Neuron (in vitro differentiated cells): ENCODE measurements at regions not wholly inside any gene's neighbourhood (a gene's known extent, or its start where the extent isn't known, plus 50 kb on each side); places are given as distances from the start of the nearest gene placed in this dataset.

ENCODE experiments used
- H2AFZ ChIP-seq: one replicate; pipeline ENCODE4 v1.6.1; 2013; ENCODE audit warnings: low read depth, mild to moderate bottlenecking, inconsistent platforms, low read length, moderate library complexity
- H3K27me3 ChIP-seq: one replicate; pipeline ENCODE4 v1.6.1; 2013; ENCODE audit warnings: low read length; ENCODE audit not compliant: insufficient read depth
- H3K36me3 ChIP-seq: one replicate; pipeline ENCODE4 v1.6.1; 2013; ENCODE audit warnings: low read length; ENCODE audit not compliant: insufficient read depth
- H3K4me1 ChIP-seq: one replicate; pipeline ENCODE4 v1.6.1; 2013; ENCODE audit warnings: low read length; ENCODE audit not compliant: insufficient read depth
- H3K4me3 ChIP-seq: 2 replicates; pipeline ENCODE4 v1.5.1; 2013; ENCODE audit warnings: mild to moderate bottlenecking, low read length, moderate library complexity
- H3K9me3 ChIP-seq: one replicate; pipeline ENCODE4 v1.6.1; 2013; ENCODE audit warnings: low read length

GRCh38 chr6:9518431-9518830 lies 896.4 kb downstream of the TFAP2A start:
- no peaks in the 10 kb centered on the region for H3K27me3 ChIP-seq
- no peaks in the 10 kb centered on the region for H3K36me3 ChIP-seq
- peaks cover 10% of the 10 kb centered on the region for H3K4me1 ChIP-seq
- H2AFZ ChIP-seq = no peak overlapping the region
- no peak overlapping the region for H3K4me3 ChIP-seq
- H3K9me3 ChIP-seq = no peaks in the 10 kb centered on the region

DNA sequence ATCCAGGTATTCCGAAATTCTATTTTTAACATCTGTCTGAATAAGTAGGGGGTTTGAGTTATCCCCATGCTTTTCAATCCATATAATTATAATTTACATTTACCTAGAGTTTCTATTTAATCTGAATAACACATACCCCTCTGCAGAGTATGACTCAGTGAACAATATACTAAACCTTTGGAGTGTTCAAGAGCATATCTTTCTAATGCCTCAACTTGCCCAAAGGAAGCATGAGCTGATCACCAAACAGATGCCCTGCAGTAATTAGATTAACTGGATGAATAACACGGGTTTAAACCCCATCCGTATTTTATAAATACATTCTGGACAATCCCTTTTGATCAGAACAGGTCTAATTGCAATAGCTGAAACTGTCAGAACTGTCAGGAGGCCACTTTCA lies 897.1 kb downstream of the TFAP2A start:
- Histone ChIP-seq H3K9me3 (no peaks in the 10 kb centered on the region), H3K4me1 (peaks cover 10% of the 10 kb centered on the region), H3K36me3 (no peaks in the 10 kb centered on the region), H3K4me3 (no peak overlapping the region), H3K27me3 (no peaks in the 10 kb centered on the region), H2AFZ (no peak overlapping the region)

- no peaks in the 10 kb centered on the region for H3K36me3 ChIP-seq
- H3K4me1 ChIP-seq = peaks cover 10% of the 10 kb centered on the region
- no peaks in the 10 kb centered on the region for H3K27me3 ChIP-seq
Measured at GRCh38 chr6:9515633-9516606, 899.0 kb downstream of the TFAP2A start.

DNA sequence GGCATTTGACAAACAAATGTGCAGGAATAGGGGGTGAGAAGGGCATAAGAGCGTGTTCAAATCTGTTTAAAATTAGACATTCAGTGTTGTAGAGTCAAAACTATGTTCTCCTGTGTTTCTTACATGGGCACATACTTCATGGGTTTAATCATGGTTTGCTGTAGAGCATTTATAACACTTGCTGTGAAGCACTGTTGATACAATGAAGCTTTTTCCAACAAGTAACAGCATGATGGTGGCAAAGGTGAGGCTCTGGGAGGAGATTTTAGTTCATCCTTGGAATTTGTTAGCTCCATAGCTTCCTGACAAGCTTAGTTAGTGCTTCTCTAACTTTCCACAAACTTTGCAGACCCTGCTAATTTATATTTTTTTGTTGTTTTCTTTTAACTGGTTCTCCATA lies 900.7 kb downstream of the TFAP2A start:
- H3K4me1 ChIP-seq = peaks cover 9% of the 10 kb centered on the region
- H3K36me3 ChIP-seq = no peaks in the 10 kb centered on the region
- no peaks in the 10 kb centered on the region for H3K27me3 ChIP-seq
- H2AFZ ChIP-seq = no peak overlapping the region
- H3K4me3 ChIP-seq = no peak overlapping the region
- H3K9me3 ChIP-seq = no peaks in the 10 kb centered on the region

More at GRCh38 chr6:9515633-9516606, 899.0 kb downstream of the TFAP2A start:
- no peaks in the 10 kb centered on the region for H3K9me3 ChIP-seq
- no peak overlapping the region for H3K4me3 ChIP-seq
- H2AFZ ChIP-seq = no peak overlapping the region

DNA sequence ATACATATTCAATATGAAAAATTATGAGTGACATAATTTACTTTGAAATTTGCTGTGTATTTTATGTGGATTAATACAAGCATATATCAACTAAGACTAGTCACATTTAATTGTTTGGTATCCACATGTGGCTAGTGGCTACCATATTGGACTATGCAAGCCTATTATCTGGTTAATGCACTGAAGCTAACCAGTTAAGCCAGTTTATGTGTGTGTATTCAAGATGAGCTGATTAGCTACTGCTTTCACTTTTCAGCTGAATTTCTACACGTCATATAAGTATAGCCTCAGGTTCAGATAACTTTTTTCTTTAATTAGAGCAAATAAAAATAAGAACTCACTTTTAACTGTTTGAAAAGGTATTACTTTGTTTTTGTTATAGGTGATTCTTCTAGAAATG lies 903.7 kb downstream of the TFAP2A start:
- Histone ChIP-seq H2AFZ (no peak overlapping the region), H3K27me3 (no peaks in the 10 kb centered on the region)

DNA sequence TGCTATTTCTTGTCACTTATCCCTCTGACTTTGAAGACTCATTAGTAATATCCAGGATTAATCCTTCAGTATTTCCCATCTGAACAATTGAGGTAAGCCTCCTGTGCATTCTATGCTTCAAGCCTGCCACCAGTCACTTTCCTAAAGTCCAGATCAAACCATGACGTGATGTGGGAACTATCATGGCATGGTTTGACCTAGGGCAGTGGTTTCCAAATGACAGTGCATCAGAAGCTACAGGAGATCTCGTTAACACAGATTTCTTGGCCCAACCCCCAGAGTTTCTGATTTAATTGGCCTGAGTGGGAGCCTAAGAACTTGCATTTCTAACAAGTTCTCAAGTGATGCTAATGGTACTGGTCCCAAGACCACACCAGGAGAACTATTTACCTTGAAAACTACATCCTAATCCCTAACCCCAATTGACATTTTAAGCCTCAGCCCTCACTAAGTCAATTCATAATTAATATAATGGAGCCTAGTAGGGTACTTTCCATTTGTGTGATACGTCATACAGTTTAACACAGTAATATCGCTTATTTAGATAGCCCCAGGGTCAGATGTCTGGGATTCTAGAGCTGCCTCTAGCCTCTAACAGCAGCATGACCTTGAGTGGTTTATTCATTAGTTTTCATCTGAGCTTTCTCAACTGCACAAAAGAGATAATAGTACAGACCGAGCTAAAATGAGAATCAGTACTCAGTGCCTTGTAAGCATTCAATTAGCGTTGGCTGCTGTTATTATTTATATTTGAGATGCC lies 907.6 kb downstream of the TFAP2A start:
- Histone ChIP-seq H3K4me3 (no peak overlapping the region), H3K4me1 (peaks cover 13% of the 10 kb centered on the region), H3K27me3 (no peaks in the 10 kb centered on the region), H3K9me3 (no peaks in the 10 kb centered on the region), H2AFZ (no peak overlapping the region), H3K36me3 (no peaks in the 10 kb centered on the region)

More for the DNA sequence above, 903.7 kb downstream of the TFAP2A start:
- H3K4me1 ChIP-seq = peaks cover 7% of the 10 kb centered on the region
- H3K4me3 ChIP-seq = no peak overlapping the region
- H3K9me3 ChIP-seq = no peaks in the 10 kb centered on the region
- no peaks in the 10 kb centered on the region for H3K36me3 ChIP-seq

- H3K4me1 ChIP-seq = peaks cover 13% of the 10 kb centered on the region
- H3K36me3 ChIP-seq = no peaks in the 10 kb centered on the region
- no peaks in the 10 kb centered on the region for H3K9me3 ChIP-seq
- H2AFZ ChIP-seq = no peak overlapping the region
- no peak overlapping the region for H3K4me3 ChIP-seq
- no peaks in the 10 kb centered on the region for H3K27me3 ChIP-seq
Measured at GRCh38 chr6:9504191-9504590, 910.7 kb downstream of the TFAP2A start.

GRCh38 chr6:9503111-9503761 lies 911.6 kb downstream of the TFAP2A start:
- H3K4me1 ChIP-seq = peaks cover 13% of the 10 kb centered on the region
- no peak overlapping the region for H3K4me3 ChIP-seq
- H3K27me3 ChIP-seq = no peaks in the 10 kb centered on the region
- no peaks in the 10 kb centered on the region for H3K9me3 ChIP-seq
- no peaks in the 10 kb centered on the region for H3K36me3 ChIP-seq
- no peak overlapping the region for H2AFZ ChIP-seq

- Histone ChIP-seq H3K4me1 (peaks cover 13% of the 10 kb centered on the region), H3K4me3 (no peak overlapping the region), H3K27me3 (no peaks in the 10 kb centered on the region), H3K9me3 (no peaks in the 10 kb centered on the region), H2AFZ (no peak overlapping the region), H3K36me3 (no peaks in the 10 kb centered on the region)
Measured at GRCh38 chr6:9499709-9500108, 915.2 kb downstream of the TFAP2A start.

DNA sequence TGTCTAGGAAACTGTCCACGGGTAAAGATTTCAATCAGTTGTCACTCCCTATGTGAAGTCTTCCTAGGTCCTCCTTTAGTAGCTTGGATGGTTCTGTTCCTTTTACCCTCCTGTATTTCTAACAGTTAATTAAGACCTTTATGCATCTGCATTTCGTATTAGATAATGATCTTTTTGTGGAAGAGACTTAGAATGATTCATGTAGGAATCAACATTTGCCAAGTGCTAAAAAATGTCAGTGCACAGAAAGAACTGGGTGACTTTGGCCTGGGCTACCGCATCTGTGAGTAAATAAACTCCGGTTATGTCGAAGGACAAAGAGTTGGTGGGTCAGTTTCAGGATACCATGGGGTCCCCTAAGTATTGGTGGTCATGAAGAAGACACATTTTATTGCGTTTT lies 918.0 kb downstream of the TFAP2A start:
- Histone ChIP-seq H3K4me1 (peaks cover 4% of the 10 kb centered on the region), H3K4me3 (no peak overlapping the region), H3K36me3 (no peaks in the 10 kb centered on the region), H3K27me3 (no peaks in the 10 kb centered on the region), H2AFZ (no peak overlapping the region), H3K9me3 (no peaks in the 10 kb centered on the region)

GRCh38 chr6:9494864-9495263 lies 920.0 kb downstream of the TFAP2A start:
- no peak overlapping the region for H3K4me3 ChIP-seq
- no peaks in the 10 kb centered on the region for H3K9me3 ChIP-seq
- H3K4me1 ChIP-seq = peaks cover 4% of the 10 kb centered on the region
- no peaks in the 10 kb centered on the region for H3K27me3 ChIP-seq
- no peak overlapping the region for H2AFZ ChIP-seq
- H3K36me3 ChIP-seq = no peaks in the 10 kb centered on the region

GRCh38 chr6:9492790-9493189 lies 922.1 kb downstream of the TFAP2A start:
- Histone ChIP-seq H3K36me3 (no peaks in the 10 kb centered on the region), H3K27me3 (no peaks in the 10 kb centered on the region), H3K9me3 (no peaks in the 10 kb centered on the region), H2AFZ (no peak overlapping the region), H3K4me3 (no peak overlapping the region), H3K4me1 (peaks cover 4% of the 10 kb centered on the region)

GRCh38 chr6:9487128-9487527 lies 927.7 kb downstream of the TFAP2A start:
- Histone ChIP-seq H3K4me1 (no peaks in the 10 kb centered on the region), H2AFZ (no peak overlapping the region), H3K27me3 (no peaks in the 10 kb centered on the region), H3K4me3 (no peak overlapping the region), H3K9me3 (no peaks in the 10 kb centered on the region), H3K36me3 (no peaks in the 10 kb centered on the region)
